HepG2 (cell line): ENCODE measurements at regions not wholly inside any gene's neighbourhood (a gene's known extent, or its start where the extent isn't known, plus 50 kb on each side); places are given as distances from the start of the nearest gene placed in this dataset.
"Not testable (repeated sequence)": the region's sequence is repeated elsewhere in the genome, so short reads cannot be mapped to it uniquely, and the experiment has no call there.

Source experiments
- ATAC-seq: fragments of 200-7000 bp; cut with Tn5 transposase; 3 replicates; pipeline ENCODE4 v1.9.1; 2020; ENCODE audit warnings: mild to moderate bottlenecking, moderate library complexity
- BruUV-seq: library from RNA; stranded (reverse); fragments of 400-500 nt; replicated peaks from 2 replicates; lab custom pipeline; 2021; lab: Mats Ljungman, UMichigan
- CTCF ChIA-PET: fragments of 300-600 bp; formaldehyde crosslinking; extraction: SDS; loops from one replicate; lab custom pipeline; 2021; ENCODE audit warnings: low total read pairs, inconsistent platforms, low intra/inter-chr PET ratio; lab: Yijun Ruan, JAX
- POLR2A ChIA-PET: fragments of 350-600 bp; sonication (Branson Sonifier 250); formaldehyde crosslinking; loops from one replicate; lab custom pipeline; 2020; ENCODE audit warnings: antibody characterized with exemption, inconsistent platforms; lab: Yijun Ruan, JAX
- DNase-seq: peaks from one replicate; pipeline ENCODE4 v3.0.0-alpha.2; 2015; ENCODE audit warnings: low spot score
- FAIRE-seq: peaks from 3 replicates; lab custom pipeline; 2011; peaks lifted over from hg19 to GRCh38; lab: Jason Lieb, UNC
- H2AFZ ChIP-seq: one replicate; pipeline ENCODE4 v1.6.1; 2011; ENCODE audit warnings: low read length, inconsistent platforms
- H3K27ac ChIP-seq: fragments of 300-600 bp; 3 replicates; pipeline ENCODE4 v1.8.0; 2011; ENCODE audit warnings: mixed run types, mild to moderate bottlenecking, mixed read lengths, low read length, inconsistent platforms; ENCODE audit not compliant: insufficient read depth; ENCODE audit errors: extremely low read length
- H3K27me3 ChIP-seq, 2 experiments: fragments of 200-600 bp in 1 of 2; 2 replicates in 1 of 2; 3 replicates in 1 of 2; pipeline versions ENCODE4 v1.6.0 to v1.8.0; 2011; ENCODE audit warnings: low read length in 2 of 2, mild to moderate bottlenecking in 2 of 2, moderate library complexity in 2 of 2, inconsistent platforms in 1 of 2; ENCODE audit not compliant: insufficient read depth in 2 of 2, control insufficient read depth in 1 of 2
- H3K36me3 ChIP-seq, 2 experiments: fragments of 200-600 bp in 1 of 2; replicated peaks in 1 of 2; 2 replicates in 1 of 2; 3 replicates in 1 of 2; pipeline versions ENCODE4 v1.5.1 to v1.8.0; 2011; ENCODE audit warnings: low read length in 2 of 2, inconsistent platforms in 1 of 2; ENCODE audit not compliant: insufficient read depth in 2 of 2, control insufficient read depth in 1 of 2
- H3K4me1 ChIP-seq: 2 replicates; pipeline ENCODE4 v1.5.1; 2012; ENCODE audit warnings: low read length, inconsistent platforms; ENCODE audit not compliant: insufficient read depth
- H3K4me2 ChIP-seq: 2 replicates; pipeline ENCODE4 v1.6.0; 2011; ENCODE audit warnings: low read depth, low read length, inconsistent platforms
- H3K4me3 ChIP-seq, 3 experiments: fragments of 200-600 bp in 1 of 3; sonication (generic), shearing (Covaris generic) in 1 of 3; replicated peaks in 1 of 3; 2 replicates each; pipeline ENCODE4 v1.5.1; 2011 to 2016; ENCODE audit warnings: low read length in 3 of 3, inconsistent platforms in 2 of 3, low read depth in 2 of 3, mild to moderate bottlenecking in 2 of 3, control low read depth in 1 of 3, mixed read lengths in 1 of 3; ENCODE audit not compliant: insufficient read depth in 1 of 3
- H3K79me2 ChIP-seq: one replicate; pipeline ENCODE4 v1.6.1; 2011; ENCODE audit warnings: low read length, inconsistent platforms; ENCODE audit not compliant: insufficient read depth
- H3K9ac ChIP-seq: 2 replicates; pipeline ENCODE4 v1.6.0; 2011; ENCODE audit warnings: mild to moderate bottlenecking, low read depth, low read length, inconsistent platforms; ENCODE audit not compliant: insufficient read depth
- H3K9me3 ChIP-seq: 2 replicates; pipeline ENCODE4 v1.5.1; 2012; ENCODE audit warnings: mild to moderate bottlenecking, low read length
- H4K20me1 ChIP-seq: 2 replicates; pipeline ENCODE4 v1.6.0; 2011; ENCODE audit warnings: inconsistent platforms, mild to moderate bottlenecking, low read length, moderate library complexity; ENCODE audit not compliant: insufficient read depth
- DBP ChIP-seq: sonication (generic); formaldehyde crosslinking; IDR thresholded peaks from 2 replicates; pipeline ENCODE4 v1.4.0; 2020; ENCODE audit warnings: missing genetic modification reagents; ENCODE audit errors: not compliant biosample characterization
- KIAA2018 ChIP-seq: sonication (generic); formaldehyde crosslinking; IDR thresholded peaks from 2 replicates; pipeline ENCODE4 v1.5.0; 2020; ENCODE audit warnings: mild to moderate bottlenecking, missing genetic modification reagents, borderline replicate concordance
- MTA3 ChIP-seq: sonication (generic); formaldehyde crosslinking; IDR thresholded peaks from 2 replicates; pipeline ENCODE4 v1.4.0; 2020; ENCODE audit warnings: missing genetic modification reagents
- NR0B2 ChIP-seq: sonication (generic); formaldehyde crosslinking; IDR thresholded peaks from 2 replicates; pipeline ENCODE4 v1.4.0; 2020; ENCODE audit warnings: mild to moderate bottlenecking, missing genetic modification reagents
- SMC3 ChIP-seq: IDR thresholded peaks from 2 replicates; pipeline ENCODE4 v1.6.1; 2011; ENCODE audit warnings: low read length, improper control_type of control experiment
- ZFP82 ChIP-seq: sonication (generic); formaldehyde crosslinking; IDR thresholded peaks from 2 replicates; pipeline ENCODE4 v1.5.1; 2020; ENCODE audit warnings: mild to moderate bottlenecking, missing genetic modification reagents, borderline replicate concordance
- WGBS: methylation state at CpG from one replicate; pipeline ENCODE4 v1.1.6; 2017; ENCODE audit warnings: low lambda C conversion rate; 5-methylcytosine and 5-hydroxymethylcytosine counted together
- in situ Hi-C: cut with HindIII; loops from 2 replicates; pipeline ENCODE4 v1.10.0; 2017; ENCODE audit warnings: low pct_unique_long_range_greater_than_20kb; ENCODE audit not compliant: extremely low pct_ligation_motif_present
- intact Hi-C: fragments of 100-400 bp; cut with micrococcal nuclease; formaldehyde crosslinking; loops from one replicate; pipeline ENCODE4 v1.10.0; 2022; ENCODE audit not compliant: unreplicated experiment

GRCh38 chr3:163708428-163708827 lies 1369.9 kb downstream of the SI start (continued):
- TF ChIP-seq KIAA2018 (CRISPR knock-in tag) = no peak

- H3K27ac ChIP-seq = no peak overlapping the region
- ChIA-PET CTCF (no interaction called here), POLR2A (no interaction called here)
- ATAC-seq = no peak
- H3K4me1 ChIP-seq = no peaks in the 10 kb centered on the region
- BruUV-seq = no TSS peak
- no peaks in the 10 kb centered on the region for H3K79me2 ChIP-seq
- no peaks in the 10 kb centered on the region for H3K9me3 ChIP-seq
- no peak for DNase-seq
- TF ChIP-seq MTA3 (CRISPR knock-in tag) (no peak), SMC3 (no peak), DBP (CRISPR knock-in tag) (no peak), ZFP82 (CRISPR knock-in tag) (no peak), NR0B2 (CRISPR knock-in tag) (no peak)
- TF ChIP-seq, all 625 proteins: peak for 0
- intact Hi-C loops (no loop called here), in situ Hi-C loops (no loop called here)
- Histone ChIP-seq H2AFZ (no peak overlapping the region), H3K9ac (no peak overlapping the region), H3K4me2 (no peak overlapping the region), H3K4me3 (no peak overlapping the region), H3K36me3 (no peaks in the 10 kb centered on the region), H4K20me1 (no peaks in the 10 kb centered on the region), H3K27me3 (no peaks in the 10 kb centered on the region)
- FAIRE-seq = no peak
Measured at GRCh38 chr3:163707659-163708058, 1370.6 kb downstream of the SI start.

GRCh38 chr3:163698221-163698620 lies 1380.1 kb downstream of the SI start:
- BruUV-seq, in situ Hi-C loops, ATAC-seq, H3K4me3 ChIP-seq, H3K79me2 ChIP-seq, H3K27me3 ChIP-seq, H3K9me3 ChIP-seq, H2AFZ ChIP-seq, FAIRE-seq, intact Hi-C loops, H3K36me3 ChIP-seq, POLR2A ChIA-PET, H3K4me2 ChIP-seq, H4K20me1 ChIP-seq, H3K9ac ChIP-seq, H3K27ac ChIP-seq, CTCF ChIA-PET, DNase-seq, H3K4me1 ChIP-seq: not testable (repeated sequence)
- 16% methylated on average over 3 of the region's 5 CpGs for WGBS
